Memory B cell (primary cell): ENCODE measurements at regions not wholly inside any gene's neighbourhood (a gene's known extent, or its start where the extent isn't known, plus 50 kb on each side); places are given as distances from the start of the nearest gene placed in this dataset.

Source experiments
- ATAC-seq: fragments of 150-1000 bp; cut with Tn5 transposase; 2 replicates; pipeline ENCODE4 v1.10.0; 2021; ENCODE audit warnings: low read depth, mild to moderate bottlenecking, moderate library complexity
- DNase-seq, 2 donors: peaks; one replicate each; pipeline ENCODE4 v3.0.0; 2022; ENCODE audit warnings: low spot score in 2 of 2
- H3K27ac Mint-ChIP-seq: one replicate; pipeline ENCODE4 v1.8.0; 2022; ENCODE audit warnings: mild to moderate bottlenecking, moderate library complexity, mixed read lengths
- H3K27me3 Mint-ChIP-seq: one replicate; pipeline ENCODE4 v1.8.0; 2022; ENCODE audit warnings: mixed read lengths
- H3K36me3 Mint-ChIP-seq: one replicate; pipeline ENCODE4 v1.8.0; 2022; ENCODE audit warnings: mild to moderate bottlenecking, mixed read lengths
- H3K4me1 Mint-ChIP-seq: one replicate; pipeline ENCODE4 v1.8.0; 2022; ENCODE audit warnings: mixed read lengths
- H3K4me3 Mint-ChIP-seq: one replicate; pipeline ENCODE4 v1.8.0; 2022; ENCODE audit warnings: mild to moderate bottlenecking, moderate library complexity, mixed read lengths
- H3K9me3 Mint-ChIP-seq: one replicate; pipeline ENCODE4 v1.8.0; 2022; ENCODE audit warnings: mixed read lengths

- no peak for DNase-seq
- H3K36me3 Mint-ChIP-seq = no peaks in the 10 kb centered on the region
- H3K27ac Mint-ChIP-seq = no peak overlapping the region
- no peak overlapping the region for H3K4me3 Mint-ChIP-seq
- no peaks in the 10 kb centered on the region for H3K4me1 Mint-ChIP-seq
- peaks cover 15% of the 10 kb centered on the region for H3K27me3 Mint-ChIP-seq
- no peaks in the 10 kb centered on the region for H3K9me3 Mint-ChIP-seq
- no peak for ATAC-seq
Observed at GRCh38 chr14:101074196-101075024, 170.9 kb upstream of the RTL1 start.

- no peak overlapping the region for H3K27ac Mint-ChIP-seq
- ATAC-seq (no peak), DNase-seq (no peak)
- no peaks in the 10 kb centered on the region for H3K9me3 Mint-ChIP-seq
- no peak overlapping the region for H3K4me3 Mint-ChIP-seq
- H3K27me3 Mint-ChIP-seq = peaks cover 14% of the 10 kb centered on the region
- H3K4me1 Mint-ChIP-seq = no peaks in the 10 kb centered on the region
- H3K36me3 Mint-ChIP-seq = no peaks in the 10 kb centered on the region
Observed at GRCh38 chr14:101075025-101075800, 171.7 kb upstream of the RTL1 start.

- DNase-seq (no peak), ATAC-seq (no peak)
- no peak overlapping the region for H3K4me3 Mint-ChIP-seq
- peaks cover 12% of the 10 kb centered on the region for H3K27me3 Mint-ChIP-seq
- H3K36me3 Mint-ChIP-seq = no peaks in the 10 kb centered on the region
- no peak overlapping the region for H3K27ac Mint-ChIP-seq
- peaks cover under 1% of the 10 kb centered on the region for H3K9me3 Mint-ChIP-seq
- H3K4me1 Mint-ChIP-seq = no peaks in the 10 kb centered on the region
Observed at GRCh38 chr14:101075801-101076413, 172.4 kb upstream of the RTL1 start.

- no peak for ATAC-seq
- Mint-ChIP-seq H3K4me1 (no peaks in the 10 kb centered on the region), H3K9me3 (peaks cover 6% of the 10 kb centered on the region), H3K4me3 (no peak overlapping the region), H3K36me3 (no peaks in the 10 kb centered on the region), H3K27ac (no peak overlapping the region), H3K27me3 (peaks cover 12% of the 10 kb centered on the region)
- no peak for DNase-seq
Observed at GRCh38 chr14:101076451-101077198, 173.1 kb upstream of the RTL1 start.

- ATAC-seq (no peak), DNase-seq (no peak)
- peaks cover 12% of the 10 kb centered on the region for H3K27me3 Mint-ChIP-seq
- no peak overlapping the region for H3K4me3 Mint-ChIP-seq
- no peak overlapping the region for H3K27ac Mint-ChIP-seq
- H3K9me3 Mint-ChIP-seq = peaks cover 8% of the 10 kb centered on the region
- no peaks in the 10 kb centered on the region for H3K4me1 Mint-ChIP-seq
- H3K36me3 Mint-ChIP-seq = no peaks in the 10 kb centered on the region
Observed at GRCh38 chr14:101077481-101078074, 174.1 kb upstream of the RTL1 start.

- no peak for DNase-seq
- no peak overlapping the region for H3K4me3 Mint-ChIP-seq
- no peaks in the 10 kb centered on the region for H3K4me1 Mint-ChIP-seq
- no peak overlapping the region for H3K27ac Mint-ChIP-seq
- no peaks in the 10 kb centered on the region for H3K36me3 Mint-ChIP-seq
- H3K9me3 Mint-ChIP-seq = peaks cover 8% of the 10 kb centered on the region
- peaks cover 12% of the 10 kb centered on the region for H3K27me3 Mint-ChIP-seq
- no peak for ATAC-seq
Observed at GRCh38 chr14:101078170-101078891, 174.8 kb upstream of the RTL1 start.

GRCh38 chr14:101078892-101079221 is 175.3 kb upstream of the RTL1 start:
- DNase-seq (no peak), ATAC-seq (no peak)
- no peak overlapping the region for H3K4me3 Mint-ChIP-seq
- H3K36me3 Mint-ChIP-seq = no peaks in the 10 kb centered on the region
- peaks cover 12% of the 10 kb centered on the region for H3K27me3 Mint-ChIP-seq
- H3K9me3 Mint-ChIP-seq = peaks cover 8% of the 10 kb centered on the region
- no peak overlapping the region for H3K27ac Mint-ChIP-seq
- H3K4me1 Mint-ChIP-seq = no peaks in the 10 kb centered on the region

GRCh38 chr14:101080922-101081593 is 177.5 kb upstream of the RTL1 start:
- no peaks in the 10 kb centered on the region for H3K4me1 Mint-ChIP-seq
- ATAC-seq (no peak), DNase-seq (no peak)
- no peak overlapping the region for H3K27ac Mint-ChIP-seq
- H3K4me3 Mint-ChIP-seq = no peak overlapping the region
- H3K9me3 Mint-ChIP-seq = peaks cover 8% of the 10 kb centered on the region
- no peaks in the 10 kb centered on the region for H3K36me3 Mint-ChIP-seq
- peaks cover 6% of the 10 kb centered on the region for H3K27me3 Mint-ChIP-seq

GRCh38 chr14:101082036-101082435 is 178.5 kb upstream of the RTL1 start:
- H3K27ac Mint-ChIP-seq = no peak overlapping the region
- no peaks in the 10 kb centered on the region for H3K4me1 Mint-ChIP-seq
- H3K36me3 Mint-ChIP-seq = no peaks in the 10 kb centered on the region
- ATAC-seq (no peak), DNase-seq (no peak)
- H3K9me3 Mint-ChIP-seq = peaks cover 8% of the 10 kb centered on the region
- no peak overlapping the region for H3K4me3 Mint-ChIP-seq
- peaks cover 4% of the 10 kb centered on the region for H3K27me3 Mint-ChIP-seq

- ATAC-seq (no peak), DNase-seq (no peak)
- Mint-ChIP-seq H3K36me3 (no peaks in the 10 kb centered on the region), H3K9me3 (peaks cover 8% of the 10 kb centered on the region), H3K4me1 (no peaks in the 10 kb centered on the region), H3K27me3 (peaks cover 3% of the 10 kb centered on the region), H3K27ac (no peak overlapping the region), H3K4me3 (no peak overlapping the region)
Observed at GRCh38 chr14:101082436-101083384, 179.2 kb upstream of the RTL1 start.

- DNase-seq = no peak
- H3K27ac Mint-ChIP-seq = no peak overlapping the region
- peaks cover 8% of the 10 kb centered on the region for H3K9me3 Mint-ChIP-seq
- no peak overlapping the region for H3K4me3 Mint-ChIP-seq
- H3K4me1 Mint-ChIP-seq = no peaks in the 10 kb centered on the region
- ATAC-seq = no peak
- H3K27me3 Mint-ChIP-seq = no peaks in the 10 kb centered on the region
- no peaks in the 10 kb centered on the region for H3K36me3 Mint-ChIP-seq
Observed at GRCh38 chr14:101083564-101084435, 180.3 kb upstream of the RTL1 start.
